NOMO-1 (cell line): ENCODE measurements at regions not wholly inside any gene's neighbourhood (a gene's known extent, or its start where the extent isn't known, plus 50 kb on each side); places are given as distances from the start of the nearest gene placed in this dataset.
"Not testable (repeated sequence)": the region's sequence is repeated elsewhere in the genome, so short reads cannot be mapped to it uniquely, and the experiment has no call there.

Experiments
- DNase-seq, 2 experiments: peaks; one replicate each; lab custom pipeline; 2025; ENCODE audit not compliant: unreplicated experiment in 2 of 2; lab: John Stamatoyannopoulos, UW

DNA sequence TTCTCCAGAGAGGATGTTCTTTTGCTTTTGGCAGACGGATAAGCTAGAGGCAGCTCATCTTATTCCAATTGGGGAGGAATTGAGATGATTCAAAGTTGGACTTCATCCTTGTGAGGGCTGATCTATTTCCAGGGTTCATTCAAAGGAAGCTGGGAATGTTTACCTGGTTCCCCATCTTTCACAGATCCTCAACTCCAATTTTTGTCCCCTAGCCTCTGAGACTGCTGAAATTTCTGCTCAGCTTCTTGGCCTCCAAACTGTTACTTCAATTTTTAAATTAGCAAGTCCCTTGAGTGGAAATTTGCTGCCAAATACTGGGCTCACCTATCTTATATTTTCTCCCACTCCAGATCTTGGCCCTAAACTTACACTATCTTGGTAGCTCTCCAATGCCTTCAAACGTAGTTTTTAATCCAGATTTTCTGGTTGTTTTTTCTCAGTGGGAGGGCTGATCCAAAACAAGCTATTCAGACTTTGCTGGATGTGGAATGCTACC lies 93.9 kb upstream of the NEK6 start:
- no peak for DNase-seq

DNA sequence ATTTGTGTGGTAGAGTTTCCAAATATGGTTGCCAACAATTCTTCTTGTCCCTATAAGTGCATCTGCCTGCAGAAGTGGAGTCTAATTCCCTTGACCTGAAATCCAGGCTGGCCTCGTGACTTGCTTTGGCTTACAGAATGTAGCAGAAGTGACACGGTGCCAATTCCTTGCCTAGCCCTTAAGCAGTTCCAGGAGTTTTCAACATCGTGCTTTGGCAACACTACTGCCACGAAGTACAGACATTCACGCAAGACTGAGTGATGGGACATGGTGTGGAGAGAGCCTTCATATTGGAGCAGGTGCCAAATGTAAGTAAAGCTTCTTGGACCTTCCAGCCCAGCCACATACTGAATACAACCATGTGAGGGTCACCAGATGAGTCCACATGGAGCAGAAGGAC lies 92.9 kb upstream of the NEK6 start:
- DNase-seq: no peak

DNA sequence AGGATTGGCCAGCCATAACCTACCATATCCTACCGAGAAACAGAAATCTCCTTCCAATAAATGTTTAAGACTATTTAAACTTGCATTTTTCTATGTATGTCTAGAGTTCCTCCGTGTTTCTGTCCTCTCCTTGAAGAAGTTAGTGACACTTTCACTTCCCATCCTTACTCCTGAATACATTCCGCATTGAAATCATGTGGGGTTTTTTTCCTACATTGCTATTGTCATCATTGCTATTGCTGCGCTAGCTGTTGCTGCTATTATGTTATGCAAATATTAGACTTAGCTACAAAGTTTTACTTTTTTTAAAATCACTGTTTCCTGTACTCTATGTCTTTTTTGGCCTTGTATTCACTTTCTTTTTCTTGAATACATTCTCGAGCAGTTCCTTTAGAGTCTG lies 83.3 kb upstream of the NEK6 start:
- DNase-seq: peak in 1 of 2 experiments; percentile 55

DNA sequence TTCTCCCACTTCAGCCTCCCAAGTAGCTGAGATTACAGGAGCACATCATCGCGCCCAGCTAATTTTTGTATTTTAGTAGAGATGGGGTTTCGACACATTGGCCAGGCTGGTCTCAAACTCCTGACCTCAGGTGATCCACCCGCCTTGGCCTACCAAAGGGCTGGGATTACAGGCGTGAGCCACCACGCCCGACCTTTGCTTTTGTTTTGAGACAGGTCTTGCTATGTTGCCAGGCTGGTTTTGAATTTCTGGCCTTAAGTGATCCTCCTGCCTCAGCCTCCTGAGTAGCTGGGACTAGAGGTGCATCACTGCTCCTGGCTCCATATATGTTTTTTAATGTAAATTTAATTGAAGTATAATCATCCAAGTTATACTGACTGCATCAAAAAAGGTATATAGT lies 80.2 kb upstream of the NEK6 start:
- not testable (repeated sequence) for DNase-seq

DNA sequence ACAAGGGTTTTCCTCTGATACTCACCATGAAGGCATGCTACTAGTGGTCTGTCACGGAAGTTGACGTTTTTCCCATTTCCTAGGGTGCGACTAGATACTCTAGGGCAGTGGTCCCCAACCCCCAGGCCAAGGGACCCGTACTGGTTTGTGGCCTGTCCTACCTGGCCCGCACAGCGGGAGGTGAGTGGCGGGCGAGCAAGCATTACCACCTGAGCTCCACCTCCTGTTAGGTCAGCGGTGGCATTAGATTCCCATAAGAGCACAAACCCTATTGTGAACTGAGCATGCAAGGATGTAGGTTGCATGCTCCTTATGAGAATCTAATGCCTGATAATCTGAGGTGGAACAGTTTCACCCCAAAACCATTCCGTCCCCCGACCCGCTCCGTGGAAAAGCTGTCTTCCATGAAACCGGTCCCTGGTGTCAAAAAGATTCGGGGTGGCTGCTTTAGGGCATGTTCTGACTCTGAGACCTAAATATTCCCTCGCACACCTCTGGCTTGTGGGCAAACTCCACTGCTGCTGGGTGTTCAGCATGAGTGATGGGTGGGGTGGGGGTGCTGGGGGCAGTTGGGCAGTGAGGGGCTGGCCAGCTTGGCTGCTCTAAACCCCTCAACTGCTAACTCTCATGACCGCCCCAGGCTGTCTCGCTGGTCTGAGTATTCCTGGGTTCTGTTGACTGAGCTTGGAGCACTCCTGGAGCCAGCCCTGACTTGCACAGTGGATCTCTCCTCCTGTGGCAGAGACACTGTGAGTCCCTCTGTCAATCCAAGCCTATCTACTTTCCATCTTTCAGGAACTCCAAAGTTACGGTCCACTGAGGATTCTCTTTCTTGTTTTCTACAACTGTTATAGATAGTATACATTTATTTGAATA lies 78.3 kb upstream of the NEK6 start:
- DNase-seq: no peak

DNA sequence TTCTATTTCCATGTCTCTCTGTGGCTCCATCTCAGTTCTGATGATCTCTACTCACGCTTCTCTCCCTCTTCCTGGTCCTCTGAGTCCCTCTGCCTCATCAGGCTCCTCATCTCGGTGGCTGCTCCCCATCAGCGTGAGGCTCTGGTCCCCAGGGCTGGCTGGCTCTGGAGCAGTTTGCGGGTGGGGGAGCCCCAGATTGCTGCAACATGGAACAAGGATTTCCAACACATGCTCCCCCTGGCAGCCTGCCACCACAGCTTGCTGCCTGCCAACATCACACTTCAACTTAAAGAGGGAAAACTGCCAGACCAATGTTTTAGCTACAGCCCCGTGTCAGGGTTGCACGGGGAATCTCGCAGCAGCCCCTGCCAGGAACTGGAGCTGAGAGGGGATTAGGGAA lies 77.2 kb upstream of the NEK6 start:
- no peak for DNase-seq

DNA sequence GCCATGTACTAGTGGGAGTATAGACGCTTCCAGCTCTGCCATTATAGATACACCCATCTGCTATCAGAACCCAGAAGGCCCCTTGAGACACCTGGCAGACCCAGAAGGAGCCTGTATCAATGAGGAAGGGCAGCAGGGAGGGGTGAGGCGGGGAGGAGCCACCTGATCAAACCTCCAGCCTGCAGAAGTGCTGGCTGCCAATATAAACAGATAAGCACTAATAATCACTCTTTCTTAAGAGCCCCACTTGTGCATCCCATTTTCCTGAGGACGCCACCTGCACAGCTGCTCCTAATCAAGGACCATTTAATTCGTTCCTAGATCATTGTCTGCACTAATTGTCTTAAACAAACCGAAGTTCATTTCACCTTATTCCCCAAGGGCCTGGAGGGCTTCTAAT lies 75.0 kb upstream of the NEK6 start:
- DNase-seq: no peak

DNA sequence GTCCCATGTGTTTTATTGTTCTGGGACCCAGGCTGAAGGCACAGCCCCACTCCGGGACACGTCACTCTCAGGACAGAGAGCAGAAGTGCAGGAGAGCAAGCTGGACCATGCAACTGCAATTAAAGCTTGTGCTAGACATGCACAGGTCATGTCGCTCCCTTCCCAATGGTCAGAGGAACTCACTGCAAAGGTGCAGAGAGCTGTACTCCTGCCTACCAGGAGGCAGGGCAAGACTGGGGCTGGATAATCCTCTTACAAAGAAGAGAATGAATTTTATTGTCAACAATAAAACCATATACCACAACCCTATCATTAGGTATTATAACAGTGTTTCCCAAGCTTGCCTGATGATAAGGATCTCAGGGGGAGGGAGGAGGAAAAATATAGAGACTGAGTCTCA lies 74.0 kb upstream of the NEK6 start:
- no peak for DNase-seq

DNA sequence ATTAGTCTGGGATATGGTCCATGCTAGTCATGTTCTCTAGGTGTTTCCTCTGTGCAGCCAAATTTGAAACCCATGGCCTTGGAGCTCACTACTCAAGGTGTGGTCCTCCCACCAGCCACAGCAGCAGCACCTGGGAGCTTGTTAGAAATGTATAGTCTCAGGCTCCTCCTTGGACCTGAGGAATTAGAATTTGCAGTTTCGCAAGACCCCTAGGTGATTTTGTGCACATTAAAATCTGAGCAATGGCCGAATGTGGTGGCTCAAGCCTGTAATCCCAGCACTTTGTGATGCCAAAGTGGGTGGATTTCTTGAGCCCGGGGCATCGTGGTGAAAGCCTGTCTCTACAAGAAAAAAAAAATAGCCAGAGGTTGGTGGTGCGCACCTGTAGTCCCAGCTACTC lies 72.3 kb upstream of the NEK6 start:
- no peak for DNase-seq

DNA sequence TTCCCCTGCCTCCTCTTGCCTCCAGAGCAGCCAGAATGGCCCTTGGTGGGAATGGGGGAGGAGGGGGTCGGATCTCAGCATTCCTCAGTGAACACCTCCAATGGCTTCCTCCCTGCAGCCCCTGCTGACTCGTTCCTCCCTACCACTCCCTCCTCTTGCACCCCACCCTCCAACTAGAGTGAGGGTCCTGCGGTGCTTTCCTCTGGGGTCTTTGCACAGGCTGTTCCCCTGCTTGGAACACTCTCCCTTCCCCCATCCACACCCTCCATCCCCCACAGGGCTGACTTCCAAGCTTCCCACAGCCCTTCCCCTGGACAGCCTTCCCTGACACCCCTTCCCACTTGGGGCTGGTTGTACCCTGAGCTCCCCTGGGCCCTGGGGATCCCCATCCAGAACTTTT lies 70.4 kb upstream of the NEK6 start:
- DNase-seq: no peak

DNA sequence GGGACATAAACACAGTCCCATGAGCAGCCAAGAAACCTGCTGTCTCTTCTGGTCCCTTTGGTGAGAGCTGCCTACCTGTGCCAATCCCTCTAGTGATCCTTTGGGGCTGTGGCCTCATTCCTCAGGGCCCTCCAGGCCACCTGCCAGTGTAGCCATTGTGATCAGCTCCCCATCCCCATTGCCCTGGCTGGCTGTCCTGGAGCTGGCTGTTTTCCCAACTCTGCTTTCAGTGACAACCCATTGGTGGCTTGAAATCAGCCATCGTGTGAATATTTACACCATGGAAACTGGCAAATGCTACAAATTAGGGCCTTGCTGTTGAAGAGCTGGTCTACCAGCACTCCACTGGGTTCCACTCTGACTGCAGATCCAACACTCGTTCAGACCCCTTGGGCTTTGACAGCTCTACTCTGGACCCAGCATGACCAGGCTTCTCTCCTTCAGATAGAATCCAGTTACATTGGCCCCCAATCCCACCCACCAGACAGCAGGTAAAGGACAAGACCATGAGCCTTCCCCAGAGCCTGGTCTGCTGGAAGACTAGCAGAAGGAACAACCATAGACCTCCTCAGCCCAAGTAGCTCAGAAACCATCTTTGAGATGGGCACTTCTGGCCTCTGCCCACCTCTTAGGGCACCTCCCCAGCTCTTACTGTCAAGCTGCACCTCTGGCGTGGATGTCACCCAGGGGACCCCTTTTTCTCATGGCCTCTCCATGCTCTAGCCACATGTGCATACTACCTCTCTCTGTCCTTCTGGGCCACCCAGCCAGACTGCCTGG lies 69.2 kb upstream of the NEK6 start:
- DNase-seq: no peak

DNA sequence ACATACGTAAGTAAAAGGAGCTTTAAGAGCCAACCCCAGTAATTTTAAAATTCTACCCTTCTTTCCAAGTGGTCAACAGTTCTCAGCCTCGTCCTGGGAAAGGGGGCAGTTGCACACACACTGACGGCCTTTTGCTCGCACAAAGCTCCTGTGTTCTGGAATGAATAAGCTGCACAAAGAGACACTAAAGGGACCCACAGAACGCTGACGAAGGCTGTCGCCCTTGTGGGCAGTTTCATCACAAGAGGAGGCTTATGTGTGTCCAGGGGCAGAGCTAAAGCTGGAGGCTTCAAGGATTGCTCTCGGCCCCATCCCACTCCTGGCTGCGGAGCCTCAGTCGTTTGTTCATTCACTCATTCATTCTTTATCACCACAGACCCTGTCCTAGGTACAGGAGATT lies 67.0 kb upstream of the NEK6 start:
- DNase-seq: no peak

DNA sequence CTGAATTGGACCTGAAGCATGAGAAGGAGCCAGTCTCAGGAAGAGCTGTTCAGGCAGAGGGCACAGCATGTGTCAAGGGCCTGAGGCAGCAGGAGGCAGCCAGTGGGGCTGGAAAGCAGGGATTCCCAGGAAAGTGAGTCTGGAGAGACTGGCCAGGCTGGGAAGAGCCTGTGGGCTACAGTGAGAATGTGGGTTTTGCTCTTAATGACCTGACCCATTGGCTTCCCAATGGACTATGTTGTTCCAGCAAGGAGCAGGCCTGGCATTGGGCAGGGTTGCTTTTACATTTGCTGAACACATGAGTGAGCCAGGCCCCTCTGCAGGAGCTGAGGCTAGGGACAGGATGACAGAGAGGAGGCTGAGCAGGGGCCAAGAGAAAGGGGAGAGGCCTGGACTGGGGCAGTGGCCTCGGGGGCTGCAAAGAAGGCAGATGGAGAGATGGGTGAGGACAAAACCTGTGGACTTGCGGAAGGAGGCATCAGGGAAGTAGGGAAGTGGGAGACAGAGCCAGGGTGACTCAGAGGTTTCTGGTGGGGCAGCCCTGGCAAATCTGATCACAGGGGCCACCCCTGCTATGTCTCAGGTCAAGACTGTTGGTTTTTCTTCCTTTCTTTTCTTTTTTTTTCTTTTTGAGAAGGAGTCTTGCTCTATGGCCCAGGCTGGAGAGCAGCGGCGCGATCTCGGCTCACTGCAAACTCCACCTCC lies 65.9 kb upstream of the NEK6 start:
- no peak for DNase-seq

DNA sequence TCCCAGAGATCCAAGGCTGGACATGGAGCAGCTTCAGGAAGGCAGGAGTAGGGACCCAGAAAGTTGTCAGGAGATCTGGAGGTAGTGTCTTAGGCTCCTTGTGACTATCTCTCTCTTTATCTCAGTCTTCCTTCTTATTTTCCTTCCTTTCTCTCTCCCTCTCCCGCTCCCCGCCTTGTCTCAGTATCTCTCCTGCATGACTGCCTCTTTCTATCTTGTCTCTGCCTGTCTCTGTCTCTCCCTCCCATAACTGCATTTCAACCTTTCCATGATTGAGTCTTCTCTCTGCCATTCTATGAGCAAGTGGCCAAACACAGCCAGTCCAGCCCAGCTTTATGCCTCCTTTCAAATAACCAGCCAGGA lies 61.0 kb upstream of the NEK6 start:
- no peak for DNase-seq

DNA sequence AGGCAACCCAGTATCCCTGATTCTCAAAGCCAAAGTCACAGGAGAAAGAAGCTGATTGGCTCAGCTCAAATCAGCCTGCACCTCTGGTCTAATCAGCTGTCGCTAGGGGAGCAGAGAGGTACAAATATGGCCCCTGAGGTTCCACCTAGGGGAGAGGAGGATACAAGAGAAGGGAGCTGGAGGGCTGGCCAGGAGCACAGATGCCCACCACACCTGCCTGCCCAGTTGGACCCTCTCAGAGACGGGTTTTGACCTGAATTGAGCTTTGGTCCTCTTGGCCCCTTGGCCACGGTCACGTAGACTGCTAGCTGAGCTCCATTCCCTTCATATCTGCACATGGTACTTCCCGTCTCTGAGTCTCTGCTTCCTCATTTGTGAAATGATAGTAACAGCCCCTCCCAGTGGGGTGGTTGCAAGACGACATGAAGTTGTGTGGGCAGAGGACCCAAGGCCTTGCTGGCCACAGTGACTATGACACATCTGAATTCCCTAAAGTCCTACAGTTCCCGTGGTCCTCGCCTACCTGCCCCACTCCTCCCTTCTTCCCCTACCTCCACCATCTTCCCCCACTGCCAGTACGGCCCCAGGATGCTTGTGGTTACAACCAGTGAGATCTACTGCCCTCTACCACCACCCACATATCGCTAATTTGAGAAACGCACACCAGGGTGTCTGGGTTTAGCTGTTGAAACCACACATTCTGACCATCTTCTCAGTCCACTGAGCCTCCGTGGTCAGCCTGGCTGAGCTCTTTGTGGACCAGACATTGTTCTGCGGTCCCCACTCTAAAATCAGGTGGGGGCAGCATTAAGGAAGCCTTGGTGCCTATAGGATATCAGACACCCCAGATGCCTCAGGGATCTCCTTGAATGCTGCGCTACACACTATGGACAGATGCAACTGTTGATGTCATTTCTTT lies 60.3 kb upstream of the NEK6 start:
- DNase-seq: peak; percentile 94 to 97

DNA sequence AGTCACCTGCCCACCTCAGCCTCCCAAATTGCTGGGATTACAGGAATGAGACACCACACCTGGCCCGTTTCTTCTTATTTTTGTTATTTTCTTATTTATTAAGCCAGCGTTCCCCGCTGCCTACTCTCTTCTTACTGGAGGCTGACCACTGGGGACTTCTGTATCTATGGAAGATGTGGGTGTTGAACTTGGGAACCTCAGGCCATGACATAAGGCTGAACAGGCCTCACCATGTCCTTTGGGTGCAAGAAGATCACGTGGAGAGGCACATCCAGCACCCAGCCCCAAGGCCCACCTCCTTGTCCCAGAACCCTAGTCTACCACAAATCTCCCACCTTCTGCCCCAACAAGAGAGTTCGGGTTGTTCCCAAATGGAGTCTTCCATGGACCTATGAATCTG lies 59.4 kb upstream of the NEK6 start:
- no peak for DNase-seq

DNA sequence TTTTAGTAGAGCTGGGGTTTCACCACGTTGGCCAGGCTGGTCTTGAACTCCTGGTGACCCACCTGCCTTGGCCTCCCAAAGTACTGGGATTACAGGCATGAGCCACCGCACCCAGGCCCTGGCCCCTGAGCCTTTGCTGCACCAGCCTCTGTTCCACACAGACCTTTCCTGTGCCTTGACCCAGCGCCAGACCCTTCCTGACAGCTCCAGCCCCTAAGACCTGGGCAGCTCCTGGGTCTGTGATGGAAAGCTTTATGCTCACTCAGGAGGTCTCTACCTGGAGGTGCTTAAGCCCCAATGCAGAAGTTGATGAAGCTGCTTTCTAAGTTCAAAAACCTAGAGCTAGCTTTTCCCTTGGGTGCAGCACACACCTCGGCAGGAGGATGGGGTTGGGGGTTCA lies 58.8 kb upstream of the NEK6 start:
- no peak for DNase-seq

DNA sequence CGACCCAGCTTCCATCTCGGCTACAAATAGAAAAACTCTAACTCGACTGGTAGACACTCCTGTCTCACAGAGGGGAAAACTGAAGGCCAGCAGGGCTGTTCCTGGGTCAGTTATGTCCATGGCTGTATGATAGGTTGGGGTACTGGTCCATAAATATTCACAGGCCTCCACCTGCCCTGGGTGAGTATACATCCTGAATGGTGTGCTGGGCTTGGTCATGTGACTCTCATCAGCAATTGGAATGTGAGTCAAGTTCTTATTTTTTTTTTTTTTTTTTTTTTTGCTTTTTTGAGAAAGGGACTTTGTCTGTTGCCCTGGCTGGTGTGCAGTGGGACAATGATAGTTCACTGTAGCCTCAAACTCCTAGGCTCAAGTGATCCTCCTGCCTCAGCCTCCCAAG lies 58.3 kb upstream of the NEK6 start:
- DNase-seq: no peak

DNA sequence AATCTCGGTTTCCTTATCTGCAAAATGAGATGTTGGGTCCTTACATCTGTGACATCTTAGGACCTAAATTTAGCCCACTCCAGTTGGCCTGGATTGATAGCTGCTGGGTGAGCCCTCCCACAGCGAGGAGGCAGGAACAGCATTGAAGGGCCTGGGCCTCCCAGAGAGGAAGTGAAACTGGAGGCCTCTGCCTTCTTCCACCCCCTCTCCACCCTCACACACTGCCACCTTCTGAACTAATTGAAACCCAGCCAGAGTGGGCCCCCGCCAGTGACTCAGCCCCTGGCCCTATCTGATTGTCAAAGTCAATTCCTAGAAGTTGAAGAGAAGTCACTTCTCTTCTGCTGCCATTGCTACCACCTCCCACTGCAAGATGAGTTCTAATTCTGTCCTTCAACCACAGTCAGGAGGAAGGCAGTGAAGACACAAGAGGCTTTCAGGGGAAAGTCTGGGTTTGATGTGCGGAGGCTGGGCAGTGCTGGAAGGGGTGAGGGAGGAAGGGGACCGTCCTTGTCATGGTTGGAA lies 55.2 kb upstream of the NEK6 start:
- peak; percentile 99 to 100 for DNase-seq

DNA sequence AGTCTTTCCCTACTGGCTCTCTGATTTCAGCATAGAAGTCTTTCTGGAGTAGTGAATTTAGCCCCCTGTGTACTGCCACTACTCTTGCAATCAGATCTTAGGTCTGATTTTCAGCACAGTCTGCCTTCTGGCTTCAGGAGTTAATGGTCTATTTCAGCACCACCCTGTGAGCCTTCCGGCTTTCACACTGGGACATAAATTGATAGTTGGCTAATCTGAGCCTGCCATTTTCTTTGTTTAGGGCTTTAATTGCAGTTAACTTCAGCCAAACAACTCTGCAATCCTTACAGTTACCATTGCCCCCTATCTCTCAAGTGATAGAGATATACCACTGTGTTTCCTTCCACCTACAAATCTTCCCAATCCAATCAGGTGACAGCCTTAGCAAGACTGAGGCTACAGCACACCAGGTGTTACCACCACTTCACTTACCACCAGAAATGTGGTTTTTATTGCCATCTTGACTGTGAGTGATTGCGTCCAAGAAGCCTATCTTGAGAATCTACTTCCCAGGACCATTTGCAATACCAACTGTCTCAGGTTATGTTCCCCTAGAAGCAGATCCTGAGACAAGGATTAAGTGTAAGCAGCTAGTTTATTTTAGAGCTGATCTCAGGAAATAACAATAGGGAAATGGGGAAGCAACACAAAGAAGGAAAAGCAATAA lies 51.9 kb upstream of the NEK6 start:
- no peak for DNase-seq
